IMR-90 (cell line): ENCODE measurements at regions not wholly inside any gene's neighbourhood (a gene's known extent, or its start where the extent isn't known, plus 50 kb on each side); places are given as distances from the start of the nearest gene placed in this dataset.

Experiments used
- ATAC-seq: fragments of 200-7000 bp; cut with Tn5 transposase; 2 replicates; pipeline ENCODE4 v1.9.1; 2020; ENCODE audit warnings: low read depth, mild to moderate bottlenecking, moderate library complexity
- BruUV-seq: library from RNA; stranded (reverse); fragments of 400-500 nt; replicated peaks from 2 replicates; lab custom pipeline; 2021; lab: Mats Ljungman, UMichigan
- CTCF ChIA-PET: fragments of 300-600 bp; formaldehyde crosslinking; extraction: SDS; loops from one replicate; lab custom pipeline; 2021; ENCODE audit warnings: antibody characterized with exemption; lab: Yijun Ruan, JAX
- POLR2A ChIA-PET: fragments of 300-600 bp; sonication (Branson Sonifier 250); formaldehyde crosslinking; loops from one replicate; lab custom pipeline; 2022; ENCODE audit warnings: antibody characterized with exemption; ENCODE audit not compliant: unreplicated experiment; lab: Charles Lee
- DNase-seq: peaks from one replicate; pipeline ENCODE4 v3.0.0; 2013
- H2AFZ ChIP-seq: replicated peaks from 2 replicates; pipeline ENCODE3; 2013; ENCODE audit warnings: low read length, mild to moderate bottlenecking; ENCODE audit not compliant: poor library complexity
- H2AK5ac ChIP-seq: 2 replicates; pipeline ENCODE4 v1.6.1; 2013; ENCODE audit warnings: low read depth, low read length, inconsistent platforms
- H2AK9ac ChIP-seq: replicated peaks from 2 replicates; pipeline ENCODE3; 2013; ENCODE audit warnings: mild to moderate bottlenecking, low read depth, low read length, moderate library complexity; ENCODE audit not compliant: poor library complexity
- H2BK120ac ChIP-seq: 2 replicates; pipeline ENCODE4 v1.6.1; 2013; ENCODE audit warnings: low read depth, low read length, inconsistent platforms
- H2BK15ac ChIP-seq: 3 replicates; pipeline ENCODE4 v1.6.1; 2013; ENCODE audit warnings: low read depth, low read length, inconsistent platforms
- H2BK20ac ChIP-seq: 2 replicates; pipeline ENCODE4 v1.6.1; 2013; ENCODE audit warnings: low read depth, mild to moderate bottlenecking, inconsistent platforms, low read length, moderate library complexity
- H2BK5ac ChIP-seq: 2 replicates; pipeline ENCODE4 v1.6.1; 2013; ENCODE audit warnings: mild to moderate bottlenecking, low read depth, low read length, inconsistent platforms; ENCODE audit not compliant: poor library complexity, severe bottlenecking
- H3K14ac ChIP-seq: replicated peaks from 2 replicates; pipeline ENCODE4 v1.6.1; 2013; ENCODE audit warnings: low read depth, low read length, inconsistent platforms
- H3K18ac ChIP-seq: 2 replicates; pipeline ENCODE4 v1.6.1; 2013; ENCODE audit warnings: low read depth, low read length, control low read depth
- H3K23ac ChIP-seq: 2 replicates; pipeline ENCODE4 v1.6.1; 2013; ENCODE audit warnings: low read depth, low read length, inconsistent platforms
- H3K27ac ChIP-seq: 2 replicates; pipeline ENCODE4 v1.5.1; 2013; ENCODE audit warnings: mild to moderate bottlenecking, control low read depth, low read length; ENCODE audit not compliant: insufficient read depth
- H3K27me3 ChIP-seq: 2 replicates; pipeline ENCODE4 v1.6.1; 2013; ENCODE audit warnings: low read length; ENCODE audit not compliant: control insufficient read depth, insufficient read depth
- H3K36me3 ChIP-seq: 2 replicates; pipeline ENCODE4 v1.6.1; 2013; ENCODE audit warnings: low read length, mixed read lengths; ENCODE audit not compliant: control insufficient read depth, insufficient read depth
- H3K4ac ChIP-seq: 2 replicates; pipeline ENCODE4 v1.6.1; 2013; ENCODE audit warnings: low read depth, low read length, inconsistent platforms
- H3K4me1 ChIP-seq: 2 replicates; pipeline ENCODE4 v1.6.1; 2013; ENCODE audit warnings: low read length, mixed read lengths; ENCODE audit not compliant: control insufficient read depth, insufficient read depth
- H3K4me2 ChIP-seq: 2 replicates; pipeline ENCODE4 v1.6.1; 2013; ENCODE audit warnings: low read depth, mild to moderate bottlenecking, control low read depth, low read length, moderate library complexity
- H3K4me3 ChIP-seq: 2 replicates; pipeline ENCODE4 v1.5.1; 2013; ENCODE audit warnings: low read depth, mild to moderate bottlenecking, control low read depth, low read length, moderate library complexity; ENCODE audit not compliant: insufficient read depth
- H3K56ac ChIP-seq: 2 replicates; pipeline ENCODE4 v1.6.1; 2013; ENCODE audit warnings: low read length, inconsistent platforms; ENCODE audit not compliant: insufficient read depth; ENCODE audit errors: extremely low read depth
- H3K79me1 ChIP-seq, 2 experiments: 2 replicates each; pipeline ENCODE4 v1.6.1; 2013; ENCODE audit warnings: low read length in 2 of 2, inconsistent platforms in 1 of 2, low read depth in 1 of 2
- H3K9ac ChIP-seq: 2 replicates; pipeline ENCODE4 v1.6.1; 2013; ENCODE audit warnings: low read depth, low read length, control low read depth
- H3K9me1 ChIP-seq: 2 replicates; pipeline ENCODE4 v1.6.1; 2013; ENCODE audit warnings: low read length, inconsistent platforms; ENCODE audit not compliant: insufficient read depth
- H3K9me3 ChIP-seq: 2 replicates; pipeline ENCODE4 v1.6.1; 2013; ENCODE audit warnings: low read length; ENCODE audit not compliant: control insufficient read depth, insufficient read depth
- H4K20me1 ChIP-seq: 2 replicates; pipeline ENCODE4 v1.6.1; 2013; ENCODE audit warnings: low read length, inconsistent platforms; ENCODE audit not compliant: insufficient read depth
- H4K5ac ChIP-seq: 2 replicates; pipeline ENCODE4 v1.6.1; 2013; ENCODE audit warnings: mild to moderate bottlenecking, low read depth, low read length, control low read depth
- H4K8ac ChIP-seq, 2 experiments: 2 replicates each; pipeline ENCODE4 v1.6.1; 2013; ENCODE audit warnings: low read depth in 2 of 2, low read length in 2 of 2, control low read depth in 1 of 2, inconsistent platforms in 1 of 2
- H4K91ac ChIP-seq: 2 replicates; pipeline ENCODE4 v1.6.1; 2013; ENCODE audit warnings: low read depth, low read length, inconsistent platforms; ENCODE audit not compliant: insufficient read depth
- BHLHE40 ChIP-seq: fragments of 150-350 bp; IDR thresholded peaks from 2 replicates; pipeline ENCODE4 v1.6.1; 2016; ENCODE audit warnings: mild to moderate bottlenecking, low read depth, low read length
- CEBPB ChIP-seq: IDR thresholded peaks from 2 replicates; pipeline ENCODE4 v1.6.1; 2012; ENCODE audit warnings: low read depth, low read length, improper control_type of control experiment
- FOS ChIP-seq: fragments of 150-350 bp; IDR thresholded peaks from 2 replicates; pipeline ENCODE4 v1.6.1; 2016; ENCODE audit warnings: low read depth, low read length
- MAZ ChIP-seq: IDR thresholded peaks from 2 replicates; pipeline ENCODE4 v1.6.1; 2012; ENCODE audit warnings: low read depth, mild to moderate bottlenecking, low read length, improper control_type of control experiment, moderate library complexity, borderline replicate concordance
- WGBS, 2 experiments: methylation state at CpG; one replicate each; pipeline versions ENCODE4 v1.1.5 to v1.1.7; 2013; ENCODE audit warnings: missing lambda C conversion rate in 2 of 2; ENCODE audit not compliant: insufficient read length in 1 of 2; ENCODE audit errors: extremely low coverage in 2 of 2; 5-methylcytosine and 5-hydroxymethylcytosine counted together
- dilution Hi-C: fragments of 300-500 bp; cut with HindIII; formaldehyde crosslinking; loops from one replicate; pipeline ENCODE4 v1.14.3; 2018; ENCODE audit warnings: low sequenced_read_pairs; ENCODE audit not compliant: unreplicated experiment
- in situ Hi-C: fragments of 300-500 bp; cut with MboI; formaldehyde crosslinking; loops from 3 replicates; pipeline ENCODE4 v1.14.3; 2019; ENCODE audit warnings: low sequenced_read_pairs, inconsistent platforms, mixed read lengths
- intact Hi-C: fragments of 100-400 bp; cut with micrococcal nuclease; formaldehyde crosslinking; loops from 2 replicates; pipeline ENCODE4 v1.10.0; 2022
- TF ChIP-seq, protein P1 (sequence below): conservative IDR thresholded peaks from 2 replicates; pipeline ENCODE4 v1.5.1; 2012; ENCODE audit warnings: mild to moderate bottlenecking, low read depth, low read length, improper control_type of control experiment

DNA sequence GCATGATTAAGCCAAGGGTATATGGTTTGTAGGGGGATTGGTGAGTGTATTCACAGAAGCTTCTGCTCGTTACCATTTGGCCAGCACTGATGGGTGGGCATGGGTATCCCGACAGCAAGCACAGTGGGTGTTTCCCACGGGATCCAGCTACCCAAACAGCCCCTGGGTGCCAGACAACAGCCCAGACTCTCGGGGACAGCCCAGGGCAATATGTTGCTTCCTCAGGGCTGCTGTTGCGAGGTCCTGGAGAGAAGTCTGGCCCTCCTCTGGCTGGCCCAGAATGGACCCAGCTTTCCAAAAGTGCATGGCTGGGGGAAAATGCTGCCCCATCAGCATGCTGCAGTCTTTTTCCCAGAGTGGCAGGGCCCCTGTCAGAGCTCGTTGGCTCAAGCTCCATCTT is 247.0 kb downstream of the IRX1 start:
- BruUV-seq = no TSS peak
- Histone ChIP-seq H3K14ac (no peak overlapping the region), H3K18ac (no peak overlapping the region), H2BK15ac (no peak overlapping the region), H2AFZ (no peak overlapping the region), H3K4me1 (no peaks in the 10 kb centered on the region), H2BK20ac (no peak overlapping the region), H2AK9ac (no peak overlapping the region), H2BK5ac (no peak overlapping the region), H3K27ac (no peak overlapping the region), H2AK5ac (no peak overlapping the region), H3K4me2 (no peak overlapping the region), H3K36me3 (no peaks in the 10 kb centered on the region), H4K5ac (no peak overlapping the region), H3K4ac (no peak overlapping the region), H4K91ac (no peak overlapping the region), H2BK120ac (no peak overlapping the region), H3K9me3 (peaks cover 26% of the 10 kb centered on the region), H3K9me1 (no peaks in the 10 kb centered on the region), H3K56ac (no peak overlapping the region), H4K20me1 (no peaks in the 10 kb centered on the region), H3K4me3 (no peak overlapping the region), H3K27me3 (no peaks in the 10 kb centered on the region), H3K9ac (no peak overlapping the region), H4K8ac (no peak overlapping the region), H3K23ac (no peak overlapping the region), H3K79me1 (no peaks in the 10 kb centered on the region)
- DNase-seq = no peak
- dilution Hi-C loops = no loop called here
- ATAC-seq = no peak
- ChIA-PET CTCF (interaction anchor here (0.6 kb wide), 1 partner anchor 25 kb away, joined by 4 read pairs; no protein-coding TSS in a partner anchor), POLR2A (no interaction called here)
- intact Hi-C loops = no loop called here
- TF ChIP-seq, protein P1, sequence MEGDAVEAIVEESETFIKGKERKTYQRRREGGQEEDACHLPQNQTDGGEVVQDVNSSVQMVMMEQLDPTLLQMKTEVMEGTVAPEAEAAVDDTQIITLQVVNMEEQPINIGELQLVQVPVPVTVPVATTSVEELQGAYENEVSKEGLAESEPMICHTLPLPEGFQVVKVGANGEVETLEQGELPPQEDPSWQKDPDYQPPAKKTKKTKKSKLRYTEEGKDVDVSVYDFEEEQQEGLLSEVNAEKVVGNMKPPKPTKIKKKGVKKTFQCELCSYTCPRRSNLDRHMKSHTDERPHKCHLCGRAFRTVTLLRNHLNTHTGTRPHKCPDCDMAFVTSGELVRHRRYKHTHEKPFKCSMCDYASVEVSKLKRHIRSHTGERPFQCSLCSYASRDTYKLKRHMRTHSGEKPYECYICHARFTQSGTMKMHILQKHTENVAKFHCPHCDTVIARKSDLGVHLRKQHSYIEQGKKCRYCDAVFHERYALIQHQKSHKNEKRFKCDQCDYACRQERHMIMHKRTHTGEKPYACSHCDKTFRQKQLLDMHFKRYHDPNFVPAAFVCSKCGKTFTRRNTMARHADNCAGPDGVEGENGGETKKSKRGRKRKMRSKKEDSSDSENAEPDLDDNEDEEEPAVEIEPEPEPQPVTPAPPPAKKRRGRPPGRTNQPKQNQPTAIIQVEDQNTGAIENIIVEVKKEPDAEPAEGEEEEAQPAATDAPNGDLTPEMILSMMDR = no peak
- no peak for TF ChIP-seq CEBPB
- no peak for TF ChIP-seq FOS
- no peak for TF ChIP-seq BHLHE40
- no peak for TF ChIP-seq MAZ
- 20% methylated on average over 1 of the region's 6 CpGs; no CpG with 5 or more reads in 1 of the 2 experiments for WGBS, 2 experiments
- in situ Hi-C loops = no loop called here
